ENCODE measurements at regions not wholly inside any gene's neighbourhood (a gene's known extent, or its start where the extent isn't known, plus 50 kb on each side); places are given as distances from the start of the nearest gene placed in this dataset.

DNA sequence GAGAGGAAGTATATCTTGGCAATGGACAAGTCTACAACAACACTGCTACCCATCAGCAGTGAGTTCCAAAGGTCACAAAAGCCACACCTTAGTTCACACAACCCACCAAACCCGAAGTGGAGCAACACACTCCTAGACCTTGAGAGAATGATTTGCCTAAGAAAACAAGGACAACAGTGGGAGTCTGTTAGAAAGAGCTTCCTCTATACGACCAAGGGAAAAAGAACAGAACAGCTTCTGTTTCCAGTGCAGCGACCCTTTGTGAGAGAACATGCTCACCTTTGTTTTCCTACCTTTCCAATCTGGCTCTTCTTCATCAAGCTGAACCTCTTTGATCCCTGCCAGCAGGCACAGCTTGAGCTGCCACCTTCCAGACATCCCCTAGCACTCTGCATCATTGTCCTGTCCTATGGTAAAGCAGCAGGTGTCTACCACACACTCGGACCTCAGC, 56.7 kb upstream of the PALMD start:
- TF ChIP-seq, protein P1, sequence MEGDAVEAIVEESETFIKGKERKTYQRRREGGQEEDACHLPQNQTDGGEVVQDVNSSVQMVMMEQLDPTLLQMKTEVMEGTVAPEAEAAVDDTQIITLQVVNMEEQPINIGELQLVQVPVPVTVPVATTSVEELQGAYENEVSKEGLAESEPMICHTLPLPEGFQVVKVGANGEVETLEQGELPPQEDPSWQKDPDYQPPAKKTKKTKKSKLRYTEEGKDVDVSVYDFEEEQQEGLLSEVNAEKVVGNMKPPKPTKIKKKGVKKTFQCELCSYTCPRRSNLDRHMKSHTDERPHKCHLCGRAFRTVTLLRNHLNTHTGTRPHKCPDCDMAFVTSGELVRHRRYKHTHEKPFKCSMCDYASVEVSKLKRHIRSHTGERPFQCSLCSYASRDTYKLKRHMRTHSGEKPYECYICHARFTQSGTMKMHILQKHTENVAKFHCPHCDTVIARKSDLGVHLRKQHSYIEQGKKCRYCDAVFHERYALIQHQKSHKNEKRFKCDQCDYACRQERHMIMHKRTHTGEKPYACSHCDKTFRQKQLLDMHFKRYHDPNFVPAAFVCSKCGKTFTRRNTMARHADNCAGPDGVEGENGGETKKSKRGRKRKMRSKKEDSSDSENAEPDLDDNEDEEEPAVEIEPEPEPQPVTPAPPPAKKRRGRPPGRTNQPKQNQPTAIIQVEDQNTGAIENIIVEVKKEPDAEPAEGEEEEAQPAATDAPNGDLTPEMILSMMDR (IDR thresholded peaks at IDR 0.05; ENCODE audit: insufficient read depth, low read length): no peak
- TF ChIP-seq POLR2AphosphoS5 (IDR thresholded peaks at IDR 0.05; ENCODE audit: low read depth) (no peak), GABPA (IDR thresholded peaks at IDR 0.05; ENCODE audit: low read depth) (no peak)
- TF ChIP-seq, protein P2, sequence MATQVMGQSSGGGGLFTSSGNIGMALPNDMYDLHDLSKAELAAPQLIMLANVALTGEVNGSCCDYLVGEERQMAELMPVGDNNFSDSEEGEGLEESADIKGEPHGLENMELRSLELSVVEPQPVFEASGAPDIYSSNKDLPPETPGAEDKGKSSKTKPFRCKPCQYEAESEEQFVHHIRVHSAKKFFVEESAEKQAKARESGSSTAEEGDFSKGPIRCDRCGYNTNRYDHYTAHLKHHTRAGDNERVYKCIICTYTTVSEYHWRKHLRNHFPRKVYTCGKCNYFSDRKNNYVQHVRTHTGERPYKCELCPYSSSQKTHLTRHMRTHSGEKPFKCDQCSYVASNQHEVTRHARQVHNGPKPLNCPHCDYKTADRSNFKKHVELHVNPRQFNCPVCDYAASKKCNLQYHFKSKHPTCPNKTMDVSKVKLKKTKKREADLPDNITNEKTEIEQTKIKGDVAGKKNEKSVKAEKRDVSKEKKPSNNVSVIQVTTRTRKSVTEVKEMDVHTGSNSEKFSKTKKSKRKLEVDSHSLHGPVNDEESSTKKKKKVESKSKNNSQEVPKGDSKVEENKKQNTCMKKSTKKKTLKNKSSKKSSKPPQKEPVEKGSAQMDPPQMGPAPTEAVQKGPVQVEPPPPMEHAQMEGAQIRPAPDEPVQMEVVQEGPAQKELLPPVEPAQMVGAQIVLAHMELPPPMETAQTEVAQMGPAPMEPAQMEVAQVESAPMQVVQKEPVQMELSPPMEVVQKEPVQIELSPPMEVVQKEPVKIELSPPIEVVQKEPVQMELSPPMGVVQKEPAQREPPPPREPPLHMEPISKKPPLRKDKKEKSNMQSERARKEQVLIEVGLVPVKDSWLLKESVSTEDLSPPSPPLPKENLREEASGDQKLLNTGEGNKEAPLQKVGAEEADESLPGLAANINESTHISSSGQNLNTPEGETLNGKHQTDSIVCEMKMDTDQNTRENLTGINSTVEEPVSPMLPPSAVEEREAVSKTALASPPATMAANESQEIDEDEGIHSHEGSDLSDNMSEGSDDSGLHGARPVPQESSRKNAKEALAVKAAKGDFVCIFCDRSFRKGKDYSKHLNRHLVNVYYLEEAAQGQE (IDR thresholded peaks at IDR 0.05; ENCODE audit: insufficient replicate concordance, low read depth): no peak

Data from HL-60 (cell line).